ENCODE measurements at regions not wholly inside any gene's neighbourhood (a gene's known extent, or its start where the extent isn't known, plus 50 kb on each side); places are given as distances from the start of the nearest gene placed in this dataset.

DNA sequence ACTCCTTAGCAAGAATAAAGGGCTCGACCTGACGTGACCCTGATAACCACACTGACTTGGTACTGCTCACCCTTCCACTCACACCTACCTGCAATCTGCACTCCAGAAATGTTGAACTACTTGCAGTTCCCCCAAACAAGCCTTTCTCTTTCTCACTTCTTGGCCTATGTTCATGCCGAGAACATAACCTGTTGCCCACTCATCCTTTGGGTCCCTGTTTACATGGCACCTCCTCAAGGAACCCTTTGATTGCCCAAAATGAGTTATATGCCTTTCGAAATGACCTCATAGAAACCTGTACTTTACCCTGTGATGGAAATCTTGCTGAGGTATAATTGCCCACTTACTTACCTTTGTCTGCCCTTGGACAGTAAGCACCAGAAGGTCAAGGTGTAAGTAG lies 96.2 kb downstream of the TMCO5A start:
- Histone ChIP-seq H3K9ac (ENCODE audit: low read length) (no peak overlapping the region), H3K27me3 (ENCODE audit: control insufficient read depth, insufficient read depth, low read length) (no peaks in the 10 kb centered on the region), H3K27ac (ENCODE audit: low read depth, low read length) (no peak overlapping the region), H3K4me3 (ENCODE audit: low read length) (no peak overlapping the region), H3K4me1 (ENCODE audit: control insufficient read depth, insufficient read depth, low read length) (no peaks in the 10 kb centered on the region), H3K36me3 (ENCODE audit: control insufficient read depth, insufficient read depth, low read length) (no peaks in the 10 kb centered on the region)

DNA sequence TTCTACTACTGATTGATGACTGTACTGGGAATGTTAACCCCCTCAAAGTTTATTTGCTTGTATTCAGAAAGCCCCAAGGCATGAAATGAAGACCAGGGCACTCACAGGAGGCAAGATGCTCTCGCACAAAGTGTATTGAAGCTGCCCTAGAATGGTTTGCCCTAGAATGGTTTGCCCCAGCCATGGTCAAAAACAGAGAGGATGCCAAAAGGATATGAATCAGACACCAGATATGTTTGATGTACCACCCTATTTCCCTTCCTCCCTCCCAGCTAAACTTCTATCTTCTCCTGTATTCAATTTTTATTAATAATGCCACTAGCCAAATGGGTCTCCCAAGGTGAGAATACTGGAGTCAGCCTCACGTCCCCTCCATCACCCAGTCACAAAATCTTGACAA lies 101.3 kb downstream of the TMCO5A start:
- Histone ChIP-seq H3K27me3 (ENCODE audit: control insufficient read depth, insufficient read depth, low read length) (no peaks in the 10 kb centered on the region), H3K4me1 (ENCODE audit: control insufficient read depth, insufficient read depth, low read length) (no peaks in the 10 kb centered on the region), H3K9ac (ENCODE audit: low read length) (no peak overlapping the region), H3K27ac (ENCODE audit: low read depth, low read length) (no peak overlapping the region), H3K4me3 (ENCODE audit: low read length) (no peak overlapping the region), H3K36me3 (ENCODE audit: control insufficient read depth, insufficient read depth, low read length) (no peaks in the 10 kb centered on the region)

DNA sequence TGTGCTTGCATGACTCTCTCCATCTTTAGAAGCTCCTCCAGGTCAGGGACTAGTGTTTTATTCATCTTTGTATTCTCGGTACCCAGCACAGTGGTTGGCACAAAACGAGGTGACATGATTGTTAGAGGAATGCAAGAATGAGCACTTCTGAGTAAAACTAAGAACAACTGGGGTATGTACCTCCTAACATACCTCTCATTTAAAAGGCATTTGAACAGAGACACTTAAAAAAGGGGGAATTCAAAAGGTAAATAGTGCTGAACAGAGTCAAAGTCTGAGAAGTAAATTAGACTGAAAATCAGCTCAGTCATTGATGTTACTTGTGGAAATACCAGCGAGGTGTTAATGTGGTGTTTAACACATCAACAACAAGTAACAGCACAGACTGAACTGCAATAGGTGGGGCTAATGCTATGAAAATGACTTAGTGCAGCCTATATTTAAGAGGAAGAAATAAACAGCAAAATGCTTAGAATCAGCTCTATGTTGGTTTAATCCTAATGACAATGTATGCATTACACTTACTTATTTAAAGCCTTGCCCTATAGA lies 102.4 kb downstream of the TMCO5A start:
- H3K4me3 ChIP-seq (ENCODE audit: low read length), result no peak overlapping the region
- no peaks in the 10 kb centered on the region for H3K36me3 ChIP-seq (ENCODE audit: control insufficient read depth, insufficient read depth, low read length)
- H3K4me1 ChIP-seq (ENCODE audit: control insufficient read depth, insufficient read depth, low read length), result no peaks in the 10 kb centered on the region
- no peak overlapping the region for H3K9ac ChIP-seq (ENCODE audit: low read length)
- H3K27me3 ChIP-seq (ENCODE audit: control insufficient read depth, insufficient read depth, low read length), result no peaks in the 10 kb centered on the region
- H3K27ac ChIP-seq (ENCODE audit: low read depth, low read length), result no peak overlapping the region

DNA sequence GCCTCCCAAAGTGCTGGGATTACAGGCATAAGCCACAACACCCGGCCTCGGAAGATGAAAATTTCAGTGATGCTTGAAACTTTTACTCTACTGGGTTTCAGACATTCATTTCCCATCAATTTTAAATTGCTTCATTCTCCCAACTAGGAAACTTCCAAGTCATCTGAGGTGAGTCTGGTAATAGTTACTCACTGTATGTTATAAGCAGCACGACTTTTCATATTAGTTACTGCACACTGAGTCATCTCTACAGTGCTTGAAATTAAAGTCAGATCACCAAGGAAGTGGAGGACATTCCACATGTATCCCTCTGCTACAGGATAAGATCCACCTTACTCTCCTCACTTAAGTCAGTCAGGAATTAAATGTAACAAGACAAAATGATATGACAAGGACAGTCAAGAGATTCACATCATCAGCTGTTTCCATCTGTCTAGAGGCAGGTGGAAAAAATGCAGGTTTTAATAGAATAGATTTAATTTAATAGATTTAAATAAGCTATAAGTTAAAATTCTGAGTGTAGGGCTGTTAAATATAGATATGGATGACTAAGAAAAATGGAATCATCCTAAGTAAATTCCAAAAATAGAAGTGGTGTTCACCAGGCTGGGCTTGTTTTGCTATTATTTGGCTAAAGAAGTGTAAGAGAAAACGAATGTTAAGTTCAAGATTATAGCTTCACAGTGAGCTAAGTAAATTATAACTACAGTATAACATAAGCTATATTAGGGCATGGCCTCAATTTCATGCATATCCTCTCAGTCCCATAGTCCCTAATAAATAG lies 104.4 kb downstream of the TMCO5A start:
- H3K27me3 ChIP-seq (ENCODE audit: control insufficient read depth, insufficient read depth, low read length), result no peaks in the 10 kb centered on the region
- H3K4me1 ChIP-seq (ENCODE audit: control insufficient read depth, insufficient read depth, low read length), result no peaks in the 10 kb centered on the region
- no peak overlapping the region for H3K4me3 ChIP-seq (ENCODE audit: low read length)
- H3K9ac ChIP-seq (ENCODE audit: low read length), result no peak overlapping the region
- no peak overlapping the region for H3K27ac ChIP-seq (ENCODE audit: low read depth, low read length)
- H3K36me3 ChIP-seq (ENCODE audit: control insufficient read depth, insufficient read depth, low read length), result no peaks in the 10 kb centered on the region

DNA sequence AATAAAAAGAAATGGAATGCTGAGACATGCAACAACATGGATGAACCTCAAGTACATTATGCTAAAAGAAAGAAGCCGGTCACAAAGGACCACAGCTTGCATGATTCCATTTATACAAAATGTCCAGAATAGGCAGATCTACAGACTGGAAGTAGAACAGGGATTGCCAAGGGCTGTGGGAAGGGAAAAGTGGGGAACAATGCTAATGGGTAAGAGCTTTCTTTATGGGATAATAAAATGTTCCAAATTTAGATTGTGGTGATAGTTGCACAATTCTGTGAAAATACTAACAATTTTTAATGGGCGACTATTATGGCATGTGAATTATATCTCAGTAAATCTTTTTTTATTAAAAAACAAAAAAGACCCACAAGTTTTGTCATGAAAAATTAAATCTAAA lies 106.2 kb downstream of the TMCO5A start:
- H3K36me3 ChIP-seq (ENCODE audit: control insufficient read depth, insufficient read depth, low read length), result no peaks in the 10 kb centered on the region
- H3K27ac ChIP-seq (ENCODE audit: low read depth, low read length), result no peak overlapping the region
- H3K27me3 ChIP-seq (ENCODE audit: control insufficient read depth, insufficient read depth, low read length), result no peaks in the 10 kb centered on the region
- H3K4me3 ChIP-seq (ENCODE audit: low read length), result no peak overlapping the region
- no peak overlapping the region for H3K9ac ChIP-seq (ENCODE audit: low read length)
- H3K4me1 ChIP-seq (ENCODE audit: control insufficient read depth, insufficient read depth, low read length), result no peaks in the 10 kb centered on the region

- Histone ChIP-seq H3K27me3 (ENCODE audit: control insufficient read depth, insufficient read depth, low read length) (no peaks in the 10 kb centered on the region), H3K9ac (ENCODE audit: low read length) (no peak overlapping the region), H3K27ac (ENCODE audit: low read depth, low read length) (no peak overlapping the region), H3K4me3 (ENCODE audit: low read length) (no peak overlapping the region), H3K4me1 (ENCODE audit: control insufficient read depth, insufficient read depth, low read length) (no peaks in the 10 kb centered on the region), H3K36me3 (ENCODE audit: control insufficient read depth, insufficient read depth, low read length) (no peaks in the 10 kb centered on the region)
Observed at GRCh38 chr15:38041576-38041975, 107.1 kb downstream of the TMCO5A start.

GRCh38 chr15:38042211-38042610 lies 107.8 kb downstream of the TMCO5A start:
- Histone ChIP-seq H3K4me3 (ENCODE audit: low read length) (no peak overlapping the region), H3K27me3 (ENCODE audit: control insufficient read depth, insufficient read depth, low read length) (no peaks in the 10 kb centered on the region), H3K36me3 (ENCODE audit: control insufficient read depth, insufficient read depth, low read length) (no peaks in the 10 kb centered on the region), H3K4me1 (ENCODE audit: control insufficient read depth, insufficient read depth, low read length) (no peaks in the 10 kb centered on the region), H3K27ac (ENCODE audit: low read depth, low read length) (no peak overlapping the region), H3K9ac (ENCODE audit: low read length) (no peak overlapping the region)

- no peak overlapping the region for H3K4me3 ChIP-seq (ENCODE audit: low read length)
- H3K4me1 ChIP-seq (ENCODE audit: control insufficient read depth, insufficient read depth, low read length), result no peaks in the 10 kb centered on the region
- no peak overlapping the region for H3K9ac ChIP-seq (ENCODE audit: low read length)
- H3K27me3 ChIP-seq (ENCODE audit: control insufficient read depth, insufficient read depth, low read length), result no peaks in the 10 kb centered on the region
- no peaks in the 10 kb centered on the region for H3K36me3 ChIP-seq (ENCODE audit: control insufficient read depth, insufficient read depth, low read length)
- H3K27ac ChIP-seq (ENCODE audit: low read depth, low read length), result no peak overlapping the region
Observed at GRCh38 chr15:38042707-38043445, 108.4 kb downstream of the TMCO5A start.

DNA sequence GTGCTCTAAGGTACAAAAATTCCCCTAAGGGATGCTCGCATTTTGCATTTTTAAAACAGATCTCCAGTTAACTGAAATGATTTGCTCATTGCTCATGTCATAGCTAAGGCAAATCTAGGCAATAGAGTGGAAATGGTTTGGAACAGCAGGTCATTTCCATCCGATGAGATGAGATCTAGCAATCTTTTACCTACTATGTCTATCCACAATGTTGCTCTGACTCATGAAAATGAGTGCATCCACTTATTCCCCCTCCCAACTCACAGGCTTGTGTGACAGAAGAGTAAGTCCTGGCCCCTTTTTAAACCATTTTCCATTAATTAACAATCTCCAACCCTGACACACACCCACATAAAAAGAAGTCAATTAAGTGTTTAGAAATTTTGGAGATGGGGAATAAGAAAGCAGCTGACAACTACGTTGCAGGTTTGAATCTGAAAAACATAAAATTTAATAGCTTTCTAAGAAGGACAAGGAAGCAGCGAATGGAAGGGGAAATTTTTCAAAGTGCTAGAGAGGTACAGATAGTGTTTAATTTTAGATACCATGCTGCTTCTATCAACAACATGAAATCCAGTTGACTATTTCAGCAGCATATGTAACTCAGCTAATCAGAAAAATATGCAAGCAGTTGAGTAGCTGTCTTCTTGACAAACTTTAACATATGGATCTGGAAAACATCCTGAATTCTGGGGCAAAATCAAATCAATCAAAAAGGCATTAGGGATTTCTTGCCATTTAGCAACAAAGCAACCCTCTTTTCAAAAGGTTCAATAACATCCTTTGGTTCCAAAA lies 112.0 kb downstream of the TMCO5A start:
- H3K4me1 ChIP-seq (ENCODE audit: control insufficient read depth, insufficient read depth, low read length), result no peaks in the 10 kb centered on the region
- no peak overlapping the region for H3K27ac ChIP-seq (ENCODE audit: low read depth, low read length)
- H3K9ac ChIP-seq (ENCODE audit: low read length), result no peak overlapping the region
- no peak overlapping the region for H3K4me3 ChIP-seq (ENCODE audit: low read length)
- no peaks in the 10 kb centered on the region for H3K36me3 ChIP-seq (ENCODE audit: control insufficient read depth, insufficient read depth, low read length)
- H3K27me3 ChIP-seq (ENCODE audit: control insufficient read depth, insufficient read depth, low read length), result no peaks in the 10 kb centered on the region

DNA sequence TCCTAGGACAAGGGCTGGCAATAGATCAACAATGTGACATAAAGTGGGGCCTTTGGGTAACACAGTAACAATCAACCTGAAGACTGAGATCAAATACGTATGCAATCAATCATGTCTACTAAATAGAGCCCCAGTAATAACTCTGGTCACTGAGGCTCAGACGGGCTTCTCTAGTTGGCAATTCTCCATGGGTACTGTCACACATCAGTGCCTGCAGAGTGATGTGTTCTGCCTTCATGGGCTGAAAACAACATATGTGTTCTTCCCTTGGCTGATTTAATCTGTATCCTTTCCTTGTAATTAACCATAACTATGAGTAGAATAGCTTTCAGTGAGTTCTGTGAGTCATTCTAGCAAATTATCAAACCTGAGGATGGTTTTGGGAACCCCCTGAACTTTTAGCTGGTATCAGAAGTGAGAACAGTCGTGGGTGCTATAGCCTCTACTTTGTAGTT lies 113.6 kb downstream of the TMCO5A start:
- Histone ChIP-seq H3K4me3 (ENCODE audit: low read length) (no peak overlapping the region), H3K36me3 (ENCODE audit: control insufficient read depth, insufficient read depth, low read length) (no peaks in the 10 kb centered on the region), H3K27me3 (ENCODE audit: control insufficient read depth, insufficient read depth, low read length) (no peaks in the 10 kb centered on the region), H3K4me1 (ENCODE audit: control insufficient read depth, insufficient read depth, low read length) (no peaks in the 10 kb centered on the region), H3K27ac (ENCODE audit: low read depth, low read length) (no peak overlapping the region), H3K9ac (ENCODE audit: low read length) (no peak overlapping the region)

DNA sequence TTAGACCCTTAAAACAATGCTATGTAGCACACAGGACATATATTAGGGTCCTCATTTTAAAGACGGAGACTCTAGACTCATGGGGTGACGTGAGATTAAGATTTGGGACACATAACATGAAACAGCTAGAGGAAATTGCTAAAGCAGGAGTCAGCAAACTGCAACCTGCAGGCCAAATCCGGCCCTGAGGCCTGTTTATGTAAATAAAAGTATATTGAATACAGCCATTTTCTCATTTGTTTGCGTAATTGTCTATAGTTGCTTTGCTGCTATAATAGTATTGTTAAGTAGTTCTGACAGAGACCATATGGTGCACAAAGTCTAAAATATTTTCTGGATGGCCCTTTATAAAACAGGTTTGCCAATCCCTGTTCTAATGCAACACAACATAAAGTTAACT lies 115.5 kb downstream of the TMCO5A start:
- H3K4me1 ChIP-seq (ENCODE audit: control insufficient read depth, insufficient read depth, low read length), result no peaks in the 10 kb centered on the region
- no peak overlapping the region for H3K27ac ChIP-seq (ENCODE audit: low read depth, low read length)
- H3K9ac ChIP-seq (ENCODE audit: low read length), result no peak overlapping the region
- H3K4me3 ChIP-seq (ENCODE audit: low read length), result no peak overlapping the region
- H3K27me3 ChIP-seq (ENCODE audit: control insufficient read depth, insufficient read depth, low read length), result no peaks in the 10 kb centered on the region
- no peaks in the 10 kb centered on the region for H3K36me3 ChIP-seq (ENCODE audit: control insufficient read depth, insufficient read depth, low read length)
